ENCODE measurements at regions not wholly inside any gene's neighbourhood (a gene's known extent, or its start where the extent isn't known, plus 50 kb on each side); places are given as distances from the start of the nearest gene placed in this dataset.

DNA sequence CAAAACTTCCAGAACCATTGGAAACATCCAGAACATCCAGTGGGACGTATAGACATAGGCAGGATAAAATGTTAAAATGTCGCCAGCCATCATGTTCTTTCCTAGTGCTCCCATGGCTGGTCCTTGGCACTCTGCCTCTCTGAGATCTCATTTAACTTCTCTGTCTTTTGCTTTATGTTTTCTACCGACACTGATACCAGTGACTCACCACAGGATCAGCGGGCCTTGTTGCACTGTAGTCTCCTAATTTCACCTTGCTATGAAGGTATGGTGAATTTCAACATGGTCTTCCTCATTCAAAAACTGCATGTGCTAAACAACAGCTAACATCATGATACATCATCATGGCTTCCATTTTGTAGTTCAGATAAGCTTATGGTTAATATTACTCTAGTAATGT, 521.0 kb upstream of the IGFBP7 start:
- Histone ChIP-seq H3K36me3 (ENCODE audit: control insufficient read depth in 2 of 2, insufficient read depth in 1 of 2, low read length in 2 of 2) (no peaks in the 10 kb centered on the region), H3K9me3 (ENCODE audit: control insufficient read depth, insufficient read depth, low read depth, low read length) (no peaks in the 10 kb centered on the region), H3K27ac (ENCODE audit: extremely low read depth, low read depth, low read length) (no peak overlapping the region), H3K4me3 (ENCODE audit: low read depth, low read length) (no peak overlapping the region), H3K4me1 (ENCODE audit: control insufficient read depth, insufficient read depth, low read length) (no peaks in the 10 kb centered on the region)
- CTCF ChIA-PET, result no interaction called here
- TF ChIP-seq ZNF112 (tag by site-specific recombination; IDR thresholded peaks at IDR 0.05) (no peak), ZFHX2 (tag by site-specific recombination; conservative IDR thresholded peaks at IDR 0.05) (no peak), ZNF16 (tag by site-specific recombination; IDR thresholded peaks at IDR 0.05; ENCODE audit: low read depth) (no peak), ZNF645 (tag by site-specific recombination; IDR thresholded peaks at IDR 0.05) (no peak), ZNF223 (tag by site-specific recombination; IDR thresholded peaks at IDR 0.05) (no peak), ZNF423 (tag by site-specific recombination; IDR thresholded peaks at IDR 0.05) (no peak), MEIS1 (CRISPR knock-in tag; IDR thresholded peaks at IDR 0.05; ENCODE audit: borderline replicate concordance) (no peak), ZIC2 (tag by site-specific recombination; IDR thresholded peaks at IDR 0.05) (no peak), ZNF629 (tag by site-specific recombination; IDR thresholded peaks at IDR 0.05) (no peak), GLIS2 (tag by site-specific recombination; IDR thresholded peaks at IDR 0.05) (no peak), MYNN (tag by site-specific recombination; IDR thresholded peaks at IDR 0.05; ENCODE audit: borderline replicate concordance) (no peak), ZNF530 (tag by site-specific recombination; IDR thresholded peaks at IDR 0.05; ENCODE audit: low read depth) (no peak), ZNF391 (tag by site-specific recombination; IDR thresholded peaks at IDR 0.05; ENCODE audit: borderline replicate concordance, low read depth) (no peak), ZNF701 (tag by site-specific recombination; IDR thresholded peaks at IDR 0.05) (no peak), ZNF175 (tag by site-specific recombination; IDR thresholded peaks at IDR 0.05) (no peak)
- TF ChIP-seq, protein P1, sequence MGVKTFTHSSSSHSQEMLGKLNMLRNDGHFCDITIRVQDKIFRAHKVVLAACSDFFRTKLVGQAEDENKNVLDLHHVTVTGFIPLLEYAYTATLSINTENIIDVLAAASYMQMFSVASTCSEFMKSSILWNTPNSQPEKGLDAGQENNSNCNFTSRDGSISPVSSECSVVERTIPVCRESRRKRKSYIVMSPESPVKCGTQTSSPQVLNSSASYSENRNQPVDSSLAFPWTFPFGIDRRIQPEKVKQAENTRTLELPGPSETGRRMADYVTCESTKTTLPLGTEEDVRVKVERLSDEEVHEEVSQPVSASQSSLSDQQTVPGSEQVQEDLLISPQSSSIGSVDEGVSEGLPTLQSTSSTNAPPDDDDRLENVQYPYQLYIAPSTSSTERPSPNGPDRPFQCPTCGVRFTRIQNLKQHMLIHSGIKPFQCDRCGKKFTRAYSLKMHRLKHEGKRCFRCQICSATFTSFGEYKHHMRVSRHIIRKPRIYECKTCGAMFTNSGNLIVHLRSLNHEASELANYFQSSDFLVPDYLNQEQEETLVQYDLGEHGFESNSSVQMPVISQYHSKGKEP (tag by site-specific recombination; IDR thresholded peaks at IDR 0.05), result no peak
- TF ChIP-seq, protein P2, sequence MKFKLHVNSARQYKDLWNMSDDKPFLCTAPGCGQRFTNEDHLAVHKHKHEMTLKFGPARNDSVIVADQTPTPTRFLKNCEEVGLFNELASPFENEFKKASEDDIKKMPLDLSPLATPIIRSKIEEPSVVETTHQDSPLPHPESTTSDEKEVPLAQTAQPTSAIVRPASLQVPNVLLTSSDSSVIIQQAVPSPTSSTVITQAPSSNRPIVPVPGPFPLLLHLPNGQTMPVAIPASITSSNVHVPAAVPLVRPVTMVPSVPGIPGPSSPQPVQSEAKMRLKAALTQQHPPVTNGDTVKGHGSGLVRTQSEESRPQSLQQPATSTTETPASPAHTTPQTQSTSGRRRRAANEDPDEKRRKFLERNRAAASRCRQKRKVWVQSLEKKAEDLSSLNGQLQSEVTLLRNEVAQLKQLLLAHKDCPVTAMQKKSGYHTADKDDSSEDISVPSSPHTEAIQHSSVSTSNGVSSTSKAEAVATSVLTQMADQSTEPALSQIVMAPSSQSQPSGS (tag by site-specific recombination; IDR thresholded peaks at IDR 0.05; ENCODE audit: low read depth), result no peak
- TF ChIP-seq, protein P3, sequence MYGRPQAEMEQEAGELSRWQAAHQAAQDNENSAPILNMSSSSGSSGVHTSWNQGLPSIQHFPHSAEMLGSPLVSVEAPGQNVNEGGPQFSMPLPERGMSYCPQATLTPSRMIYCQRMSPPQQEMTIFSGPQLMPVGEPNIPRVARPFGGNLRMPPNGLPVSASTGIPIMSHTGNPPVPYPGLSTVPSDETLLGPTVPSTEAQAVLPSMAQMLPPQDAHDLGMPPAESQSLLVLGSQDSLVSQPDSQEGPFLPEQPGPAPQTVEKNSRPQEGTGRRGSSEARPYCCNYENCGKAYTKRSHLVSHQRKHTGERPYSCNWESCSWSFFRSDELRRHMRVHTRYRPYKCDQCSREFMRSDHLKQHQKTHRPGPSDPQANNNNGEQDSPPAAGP (tag by site-specific recombination; IDR thresholded peaks at IDR 0.05), result no peak
- TF ChIP-seq, protein P4, sequence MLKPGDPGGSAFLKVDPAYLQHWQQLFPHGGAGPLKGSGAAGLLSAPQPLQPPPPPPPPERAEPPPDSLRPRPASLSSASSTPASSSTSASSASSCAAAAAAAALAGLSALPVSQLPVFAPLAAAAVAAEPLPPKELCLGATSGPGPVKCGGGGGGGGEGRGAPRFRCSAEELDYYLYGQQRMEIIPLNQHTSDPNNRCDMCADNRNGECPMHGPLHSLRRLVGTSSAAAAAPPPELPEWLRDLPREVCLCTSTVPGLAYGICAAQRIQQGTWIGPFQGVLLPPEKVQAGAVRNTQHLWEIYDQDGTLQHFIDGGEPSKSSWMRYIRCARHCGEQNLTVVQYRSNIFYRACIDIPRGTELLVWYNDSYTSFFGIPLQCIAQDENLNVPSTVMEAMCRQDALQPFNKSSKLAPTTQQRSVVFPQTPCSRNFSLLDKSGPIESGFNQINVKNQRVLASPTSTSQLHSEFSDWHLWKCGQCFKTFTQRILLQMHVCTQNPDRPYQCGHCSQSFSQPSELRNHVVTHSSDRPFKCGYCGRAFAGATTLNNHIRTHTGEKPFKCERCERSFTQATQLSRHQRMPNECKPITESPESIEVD (tag by site-specific recombination; IDR thresholded peaks at IDR 0.05), result no peak
- POLR2A ChIA-PET, result no interaction called here

- no peak overlapping the region for H3K4me3 ChIP-seq (ENCODE audit: low read depth, low read length)
- H3K4me1 ChIP-seq (ENCODE audit: control insufficient read depth, insufficient read depth, low read length), result no peaks in the 10 kb centered on the region
- ChIA-PET POLR2A (no interaction called here), CTCF (no interaction called here)
- no peaks in the 10 kb centered on the region for H3K9me3 ChIP-seq (ENCODE audit: control insufficient read depth, insufficient read depth, low read depth, low read length)
- no peak overlapping the region for H3K27ac ChIP-seq (ENCODE audit: extremely low read depth, low read depth, low read length)
- H3K36me3 ChIP-seq (ENCODE audit: control insufficient read depth in 2 of 2, insufficient read depth in 1 of 2, low read length in 2 of 2), result no peaks in the 10 kb centered on the region
- no peak for TF ChIP-seq ZNF266 (tag by site-specific recombination; IDR thresholded peaks at IDR 0.05; ENCODE audit: low read depth)
- no peak for TF ChIP-seq ZNF274 (IDR thresholded peaks at IDR 0.05; ENCODE audit: low read length)
- TF ChIP-seq ZNF274 (tag by site-specific recombination; IDR thresholded peaks at IDR 0.05; ENCODE audit: borderline replicate concordance), result no peak
- no peak for TF ChIP-seq YY2 (tag by site-specific recombination; IDR thresholded peaks at IDR 0.05)
- no peak for TF ChIP-seq ELK4 (IDR thresholded peaks at IDR 0.05; ENCODE audit: borderline replicate concordance, low read depth, low read length)
- no peak for TF ChIP-seq WT1 (tag by site-specific recombination; IDR thresholded peaks at IDR 0.05)
- no peak for TF ChIP-seq KLF1 (tag by site-specific recombination; IDR thresholded peaks at IDR 0.05)
- no peak for TF ChIP-seq KLF10 (tag by site-specific recombination; IDR thresholded peaks at IDR 0.05)
- no peak for TF ChIP-seq ZNF223 (tag by site-specific recombination; IDR thresholded peaks at IDR 0.05)
- TF ChIP-seq ZNF341 (tag by site-specific recombination; IDR thresholded peaks at IDR 0.05; ENCODE audit: low read depth), result no peak
- TF ChIP-seq ZNF561 (tag by site-specific recombination; IDR thresholded peaks at IDR 0.05; ENCODE audit: borderline replicate concordance), result no peak
- TF ChIP-seq ZNF138 (tag by site-specific recombination; IDR thresholded peaks at IDR 0.05; ENCODE audit: borderline replicate concordance), result no peak
These were observed 517.8 kb upstream of the IGFBP7 start for GRCh38 chr4:57628004-57628403.
